ENCODE measurements at regions not wholly inside any gene's neighbourhood (a gene's known extent, or its start where the extent isn't known, plus 50 kb on each side); places are given as distances from the start of the nearest gene placed in this dataset.
A peak's percentile ranks its signal among the peaks of the same experiment; 100 is the strongest.
"Not testable (repeated sequence)": the region's sequence is repeated elsewhere in the genome, so short reads cannot be mapped to it uniquely, and the experiment has no call there.

GRCh38 chr15:34633602-34634001, 50.2 kb upstream of the GOLGA8B start:
- in situ Hi-C loops (cut with MboI); H3K9me1 ChIP-seq (ENCODE audit: control insufficient read depth, insufficient read depth, low read length); H3K9ac ChIP-seq (ENCODE audit: insufficient read depth in 1 of 2, low read depth in 2 of 2, low read length in 2 of 2); H3K4me1 ChIP-seq (replicated peaks in 1 of 2; ENCODE audit: control insufficient read depth in 2 of 2, insufficient read depth in 2 of 2, low read length in 2 of 2); intact Hi-C loops (cut with micrococcal nuclease); H4K20me1 ChIP-seq (replicated peaks; ENCODE audit: control insufficient read depth, insufficient read depth, low read length); H3K27ac ChIP-seq (ENCODE audit: extremely low read depth, low read depth, low read length); ATAC-seq; H3K36me3 ChIP-seq (ENCODE audit: control insufficient read depth, insufficient read depth, low read length); H3K4me3 ChIP-seq; BruUV-seq (replicated peaks); H3K79me2 ChIP-seq (ENCODE audit: control insufficient read depth, insufficient read depth, low read length); FAIRE-seq; CTCF ChIA-PET (ENCODE audit: low intra/inter-chr PET ratio); DNase-seq (ENCODE audit: extremely low read depth in 1 of 4, low spot score in 3 of 4); H2AFZ ChIP-seq (ENCODE audit: low read depth, low read length); H3K9me3 ChIP-seq (replicated peaks; ENCODE audit: control insufficient read depth, insufficient read depth, low read depth, low read length); H3K27me3 ChIP-seq (ENCODE audit: control insufficient read depth in 2 of 2, insufficient read depth in 2 of 2, low read length in 2 of 2); POLR2A ChIA-PET; H3K4me2 ChIP-seq (ENCODE audit: insufficient read depth, low read length): not testable (repeated sequence)
- 93% methylated on average over 3 of the region's 4 CpGs for WGBS (ENCODE audit: insufficient coverage, low coverage, missing lambda C conversion rate)
- TF ChIP-seq NFIC (IDR thresholded peaks at IDR 0.05) = peak; percentile 31; the same call in 1 of the 2 replicates
- TF ChIP-seq KDM1A (IDR thresholded peaks at IDR 0.05) = peak; percentile 17 to 38; a peak in 1 of 4 replicates
- TF ChIP-seq ZNF146 (CRISPR knock-in tag; IDR thresholded peaks at IDR 0.05; ENCODE audit: unreplicated experiment) = peak; percentile 87
- peak; percentile 47 for TF ChIP-seq BCOR (IDR thresholded peaks at IDR 0.05)
